CD4-positive, alpha-beta T cell (primary cell): ENCODE measurements at regions not wholly inside any gene's neighbourhood (a gene's known extent, or its start where the extent isn't known, plus 50 kb on each side); places are given as distances from the start of the nearest gene placed in this dataset.
"Not testable (repeated sequence)": the region's sequence is repeated elsewhere in the genome, so short reads cannot be mapped to it uniquely, and the experiment has no call there.

Experiments used
- ATAC-seq: fragments of 200-7000 bp; cut with Tn5 transposase; one replicate; pipeline ENCODE4 v1.10.0; 2022; ENCODE audit warnings: mild to moderate bottlenecking; ENCODE audit not compliant: poor library complexity
- CTCF ChIA-PET: fragments of 350-600 bp; sonication (Branson Sonifier 250); formaldehyde crosslinking; loops from one replicate; lab custom pipeline; 2021; ENCODE audit warnings: antibody characterized with exemption, inconsistent platforms; lab: Charles Lee
- POLR2A ChIA-PET: fragments of 350-600 bp; sonication (Branson Sonifier 250); formaldehyde crosslinking; loops from one replicate; lab custom pipeline; 2021; ENCODE audit warnings: antibody characterized with exemption, inconsistent platforms; lab: Charles Lee
- DNase-seq, 14 experiments: peaks; one replicate each; pipeline ENCODE4 v3.0.0-alpha.2; 2013 to 2020; ENCODE audit warnings: mixed read lengths in 2 of 14
- H3K27ac ChIP-seq, 2 donors: one replicate each; pipeline versions ENCODE4 v1.5.1 to v1.7.0; 2013; ENCODE audit warnings: low read length in 2 of 2, low read depth in 1 of 2, mild to moderate bottlenecking in 1 of 2
- H3K27me3 ChIP-seq, 2 experiments: 1 replicate in 1 of 2; 2 replicates in 1 of 2; pipeline versions ENCODE4 v1.6.1 to v1.7.0; 2013; ENCODE audit warnings: low read length in 2 of 2, control low read depth in 1 of 2, mild to moderate bottlenecking in 1 of 2, moderate library complexity in 1 of 2; ENCODE audit not compliant: insufficient read depth in 2 of 2, control insufficient read depth in 1 of 2
- H3K36me3 ChIP-seq: one replicate; pipeline ENCODE4 v1.6.1; 2013; ENCODE audit warnings: low read length, control low read depth; ENCODE audit not compliant: insufficient read depth
- H3K4me1 ChIP-seq: one replicate; pipeline ENCODE4 v1.6.1; 2013; ENCODE audit warnings: low read length, control low read depth; ENCODE audit not compliant: insufficient read depth
- H3K4me3 ChIP-seq: one replicate; pipeline ENCODE4 v1.5.1; 2013; ENCODE audit warnings: mild to moderate bottlenecking, low read length, moderate library complexity
- H3K9me3 ChIP-seq, 2 experiments: 1 replicate in 1 of 2; 2 replicates in 1 of 2; pipeline versions ENCODE4 v1.6.1 to v1.7.0; 2013; ENCODE audit warnings: low read length in 2 of 2, mild to moderate bottlenecking in 2 of 2, control low read depth in 1 of 2, moderate library complexity in 1 of 2; ENCODE audit not compliant: control insufficient read depth in 1 of 2, insufficient read depth in 1 of 2
- H3K27ac Mint-ChIP-seq: one replicate; pipeline ENCODE4 v1.8.0; 2020; ENCODE audit warnings: mixed read lengths
- H3K27me3 Mint-ChIP-seq: one replicate; pipeline ENCODE4 v1.8.0; 2021; ENCODE audit warnings: mixed read lengths
- H3K36me3 Mint-ChIP-seq: one replicate; pipeline ENCODE4 v1.8.0; 2021; ENCODE audit warnings: low read depth, mixed read lengths
- H3K4me1 Mint-ChIP-seq: one replicate; pipeline ENCODE4 v1.8.0; 2021; ENCODE audit warnings: low read depth, mixed read lengths
- H3K4me3 Mint-ChIP-seq: one replicate; pipeline ENCODE4 v1.8.0; 2020; ENCODE audit warnings: mild to moderate bottlenecking, mixed read lengths
- H3K9me3 Mint-ChIP-seq: one replicate; pipeline ENCODE4 v1.8.0; 2020; ENCODE audit warnings: mixed read lengths
- intact Hi-C, 2 experiments: fragments of 100-400 bp; cut with DNase I in 1 of 2; cut with micrococcal nuclease in 1 of 2; formaldehyde crosslinking; loops; one replicate each; pipeline versions ENCODE4 v1.15.1 to v1.9.0; 2023 to 2025; cut with DNase I, micrococcal nuclease
- TF ChIP-seq, protein P1 (sequence below): fragments of 200-600 bp; IDR thresholded peaks from one replicate; pipeline ENCODE4 v1.8.0; 2022; ENCODE audit warnings: antibody characterized with exemption, mild to moderate bottlenecking

DNA sequence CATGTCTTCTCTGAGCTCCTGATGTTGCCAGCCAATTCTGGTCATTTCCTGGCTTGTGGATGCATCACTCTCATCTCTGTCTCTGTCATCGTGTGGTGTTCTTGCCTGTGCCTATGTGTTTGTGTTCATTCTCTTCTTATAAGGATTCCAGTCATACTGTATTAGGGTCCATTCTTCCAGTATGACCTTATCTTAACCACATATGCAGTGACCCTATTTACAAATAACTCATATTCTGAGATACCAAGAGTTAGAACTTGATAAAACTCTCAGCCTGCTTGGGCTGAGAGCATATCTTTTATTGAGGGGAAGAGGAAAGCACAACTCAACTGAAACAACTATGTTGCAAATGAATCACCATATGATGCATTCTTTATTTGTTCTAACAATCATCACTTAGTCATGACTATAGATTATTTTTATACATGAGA is 189.0 kb upstream of the ANXA10 start:
- Histone ChIP-seq H3K36me3 (no peaks in the 10 kb centered on the region), H3K27ac (no peak overlapping the region), H3K27me3 (no peaks in the 10 kb centered on the region), H3K9me3 (no peaks in the 10 kb centered on the region), H3K4me3 (no peak overlapping the region), H3K4me1 (no peaks in the 10 kb centered on the region)
- CTCF ChIA-PET, result no interaction called here
- intact Hi-C loops, result no loop called here
- Mint-ChIP-seq H3K36me3 (no peaks in the 10 kb centered on the region), H3K4me1 (no peaks in the 10 kb centered on the region), H3K4me3 (no peak overlapping the region), H3K27me3 (no peaks in the 10 kb centered on the region), H3K9me3 (peaks cover 4% of the 10 kb centered on the region), H3K27ac (no peak overlapping the region)
- DNase-seq (no peak), ATAC-seq (no peak)
- POLR2A ChIA-PET, result no interaction called here
- TF ChIP-seq, protein P1, sequence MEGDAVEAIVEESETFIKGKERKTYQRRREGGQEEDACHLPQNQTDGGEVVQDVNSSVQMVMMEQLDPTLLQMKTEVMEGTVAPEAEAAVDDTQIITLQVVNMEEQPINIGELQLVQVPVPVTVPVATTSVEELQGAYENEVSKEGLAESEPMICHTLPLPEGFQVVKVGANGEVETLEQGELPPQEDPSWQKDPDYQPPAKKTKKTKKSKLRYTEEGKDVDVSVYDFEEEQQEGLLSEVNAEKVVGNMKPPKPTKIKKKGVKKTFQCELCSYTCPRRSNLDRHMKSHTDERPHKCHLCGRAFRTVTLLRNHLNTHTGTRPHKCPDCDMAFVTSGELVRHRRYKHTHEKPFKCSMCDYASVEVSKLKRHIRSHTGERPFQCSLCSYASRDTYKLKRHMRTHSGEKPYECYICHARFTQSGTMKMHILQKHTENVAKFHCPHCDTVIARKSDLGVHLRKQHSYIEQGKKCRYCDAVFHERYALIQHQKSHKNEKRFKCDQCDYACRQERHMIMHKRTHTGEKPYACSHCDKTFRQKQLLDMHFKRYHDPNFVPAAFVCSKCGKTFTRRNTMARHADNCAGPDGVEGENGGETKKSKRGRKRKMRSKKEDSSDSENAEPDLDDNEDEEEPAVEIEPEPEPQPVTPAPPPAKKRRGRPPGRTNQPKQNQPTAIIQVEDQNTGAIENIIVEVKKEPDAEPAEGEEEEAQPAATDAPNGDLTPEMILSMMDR, result no peak

DNA sequence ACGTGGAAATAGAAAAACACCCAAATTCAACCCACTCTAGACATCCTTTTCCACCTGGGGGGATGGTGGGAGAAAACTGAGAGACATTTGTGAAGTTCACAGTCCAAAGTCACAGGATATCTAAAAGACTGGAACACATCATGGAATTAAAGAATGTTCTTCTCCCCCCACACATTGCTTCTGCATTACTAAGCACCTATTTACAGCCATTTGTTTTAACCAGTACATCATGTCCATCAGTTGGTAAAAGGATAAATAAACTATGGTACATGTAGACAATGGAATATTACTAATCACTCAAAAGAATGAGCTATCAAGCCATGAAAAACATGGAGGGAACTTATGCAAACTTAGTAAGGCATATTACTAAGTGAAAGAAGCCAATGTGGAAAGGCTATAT is 185.5 kb upstream of the ANXA10 start:
- intact Hi-C loops, result no loop called here
- Mint-ChIP-seq H3K27ac (no peak overlapping the region), H3K4me1 (no peaks in the 10 kb centered on the region), H3K4me3 (no peak overlapping the region), H3K27me3 (no peaks in the 10 kb centered on the region), H3K9me3 (peaks cover 4% of the 10 kb centered on the region), H3K36me3 (no peaks in the 10 kb centered on the region)
- ChIA-PET POLR2A (no interaction called here), CTCF (no interaction called here)
- DNase-seq (no peak), ATAC-seq (no peak)
- H3K9me3 ChIP-seq, result no peaks in the 10 kb centered on the region
- no peaks in the 10 kb centered on the region for H3K4me1 ChIP-seq
- no peak overlapping the region for H3K27ac ChIP-seq
- H3K27me3 ChIP-seq, result no peaks in the 10 kb centered on the region
- TF ChIP-seq, protein P1, result no peak
- no peaks in the 10 kb centered on the region for H3K36me3 ChIP-seq
- H3K4me3 ChIP-seq, result no peak overlapping the region

DNA sequence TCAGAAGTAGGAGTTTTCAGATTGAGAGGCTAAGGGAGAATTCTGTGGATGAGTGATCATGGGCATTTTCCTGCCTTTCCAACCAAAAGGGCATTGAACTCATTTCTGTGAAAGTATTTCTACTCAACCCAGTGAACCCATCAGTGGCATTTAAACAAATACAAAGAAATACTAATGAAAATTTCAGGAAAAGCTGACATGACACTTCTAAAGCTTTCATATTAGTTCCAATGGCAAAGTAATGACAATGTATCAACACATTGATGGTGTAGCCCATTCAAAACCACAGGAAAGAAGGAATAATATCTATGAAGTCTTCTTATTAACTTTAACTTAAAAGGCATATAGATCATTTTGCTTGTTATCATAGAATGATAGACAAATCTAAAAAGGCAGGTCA is 183.5 kb upstream of the ANXA10 start:
- CTCF ChIA-PET, result no interaction called here
- H3K4me1 Mint-ChIP-seq, result no peaks in the 10 kb centered on the region
- Histone ChIP-seq H3K27ac (no peak overlapping the region), H3K27me3 (no peaks in the 10 kb centered on the region), H3K9me3 (no peaks in the 10 kb centered on the region), H3K4me3 (no peak overlapping the region), H3K36me3 (no peaks in the 10 kb centered on the region), H3K4me1 (no peaks in the 10 kb centered on the region)
- DNase-seq (no peak), ATAC-seq (no peak)
- H3K36me3 Mint-ChIP-seq, result no peaks in the 10 kb centered on the region
- TF ChIP-seq, protein P1, result no peak
- intact Hi-C loops, result no loop called here
- H3K9me3 Mint-ChIP-seq, result peaks cover 4% of the 10 kb centered on the region
- H3K4me3 Mint-ChIP-seq, result no peak overlapping the region
- no peaks in the 10 kb centered on the region for H3K27me3 Mint-ChIP-seq
- no peak overlapping the region for H3K27ac Mint-ChIP-seq
- POLR2A ChIA-PET, result no interaction called here

DNA sequence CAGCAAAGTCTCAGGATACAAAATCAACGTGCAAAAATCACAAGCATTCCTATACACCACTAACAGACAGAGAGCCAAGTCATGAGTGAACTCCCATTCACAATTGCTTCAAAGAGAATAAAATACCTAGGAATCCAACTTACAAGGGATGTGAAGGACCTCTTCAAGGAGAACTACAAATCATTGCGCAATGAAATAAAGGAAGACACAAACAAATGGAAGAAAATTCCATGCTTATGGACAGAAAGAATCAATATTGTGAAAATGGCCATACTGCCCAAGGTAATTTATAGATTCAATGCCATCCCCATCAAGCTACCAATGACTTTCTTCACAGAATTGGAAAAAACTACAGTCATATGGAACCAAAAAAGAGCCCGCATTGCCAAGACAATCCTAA is 179.8 kb upstream of the ANXA10 start:
- H3K27me3 Mint-ChIP-seq, H3K36me3 ChIP-seq, DNase-seq, H3K4me1 ChIP-seq, H3K4me3 Mint-ChIP-seq, H3K36me3 Mint-ChIP-seq, ATAC-seq, H3K9me3 Mint-ChIP-seq, intact Hi-C loops, H3K4me3 ChIP-seq, H3K9me3 ChIP-seq, H3K27me3 ChIP-seq, H3K4me1 Mint-ChIP-seq, H3K27ac Mint-ChIP-seq, CTCF ChIA-PET, H3K27ac ChIP-seq, POLR2A ChIA-PET: not testable (repeated sequence)
